22Rv1 (cell line): ENCODE measurements at regions not wholly inside any gene's neighbourhood (a gene's known extent, or its start where the extent isn't known, plus 50 kb on each side); places are given as distances from the start of the nearest gene placed in this dataset.

ENCODE experiments used
- CTCF ChIP-seq: fragments of 450-650 bp; IDR thresholded peaks from 2 replicates; pipeline ENCODE4 v1.5.1; 2017; ENCODE audit warnings: mild to moderate bottlenecking
- ZFX ChIP-seq: fragments of 450-650 bp; IDR thresholded peaks from 2 replicates; pipeline ENCODE4 v1.6.1; 2017; ENCODE audit warnings: antibody characterized with exemption, borderline replicate concordance

DNA sequence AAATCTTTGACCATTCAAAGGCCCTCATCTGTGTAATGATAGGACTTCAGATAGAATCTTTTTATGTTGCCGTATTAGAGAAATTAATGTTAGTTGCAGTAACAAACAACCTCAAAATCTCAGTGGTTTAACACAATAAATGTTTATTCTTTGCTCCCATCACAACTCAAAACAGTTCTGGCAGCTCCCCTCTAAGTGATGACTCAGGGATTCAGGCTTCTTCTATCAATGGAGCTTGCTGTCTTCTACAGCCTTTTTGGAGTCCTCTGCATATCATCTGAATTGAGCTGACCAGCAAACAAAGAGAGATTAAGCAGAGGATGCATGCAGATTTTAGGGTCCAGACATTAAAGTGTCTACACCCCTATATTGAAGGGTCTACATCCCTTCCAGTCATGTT is 59.1 kb upstream of the RAB3GAP2 start:
- TF ChIP-seq CTCF (no peak), ZFX (no peak)
